NB4 (cell line): ENCODE measurements at regions not wholly inside any gene's neighbourhood (a gene's known extent, or its start where the extent isn't known, plus 50 kb on each side); places are given as distances from the start of the nearest gene placed in this dataset.

Experiments
- CTCF ChIP-seq: IDR thresholded peaks from one replicate; pipeline ENCODE4 v1.5.1; 2012; ENCODE audit warnings: low read depth, low read length
- POLR2A ChIP-seq: IDR thresholded peaks from 2 replicates; pipeline ENCODE4 v1.6.1; 2011; ENCODE audit warnings: mild to moderate bottlenecking; ENCODE audit not compliant: insufficient read length; ENCODE audit errors: extremely low read depth

DNA sequence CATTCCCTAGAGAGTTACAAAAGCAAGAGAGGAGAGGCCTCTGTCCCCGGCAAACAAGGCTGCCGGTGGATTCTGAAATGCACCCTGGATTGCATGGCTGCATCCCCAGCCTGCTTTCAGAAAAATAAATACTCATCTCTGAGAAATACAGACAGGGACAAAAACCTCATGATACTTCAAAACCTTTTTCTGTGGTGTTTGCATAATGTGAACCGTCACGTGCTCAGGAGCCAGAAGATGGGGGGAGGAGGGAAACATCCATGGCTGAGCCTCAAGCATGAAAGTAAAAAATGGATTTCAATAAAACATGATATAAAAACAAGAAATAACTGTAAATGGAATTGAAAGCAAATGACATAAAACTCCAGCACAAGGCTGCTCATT is 198.5 kb upstream of the NCAM1 start:
- TF ChIP-seq CTCF (no peak), POLR2A (no peak)
